Endothelial cell of umbilical vein (primary cell): ENCODE measurements at regions not wholly inside any gene's neighbourhood (a gene's known extent, or its start where the extent isn't known, plus 50 kb on each side); places are given as distances from the start of the nearest gene placed in this dataset.

Experiments
- CTCF ChIP-seq, 2 donors: IDR thresholded peaks; 1 replicate in 1 of 2; 2 replicates in 1 of 2; pipeline ENCODE4 v1.5.1; 2011; ENCODE audit warnings: low read length in 2 of 2, mild to moderate bottlenecking in 2 of 2, moderate library complexity in 2 of 2, control low read depth in 1 of 2, inconsistent platforms in 1 of 2, low read depth in 1 of 2; ENCODE audit not compliant: insufficient read depth in 1 of 2; ENCODE audit errors: extremely low read depth in 1 of 2
- EZH2 ChIP-seq: IDR thresholded peaks from 2 replicates; pipeline ENCODE4 v1.6.1; 2012; ENCODE audit warnings: borderline replicate concordance, low read depth, mild to moderate bottlenecking, moderate library complexity, low read length, inconsistent platforms; ENCODE audit not compliant: severe bottlenecking
- FOS ChIP-seq: IDR thresholded peaks from 2 replicates; pipeline ENCODE4 v1.6.1; 2011; ENCODE audit warnings: mild to moderate bottlenecking, low read length, moderate library complexity, borderline replicate concordance; ENCODE audit not compliant: insufficient read depth
- GATA2 ChIP-seq: IDR thresholded peaks from 2 replicates; pipeline ENCODE4 v1.7.0; 2011; ENCODE audit warnings: low read depth, mild to moderate bottlenecking, moderate library complexity, mixed read lengths, low read length; ENCODE audit not compliant: insufficient read length, insufficient read depth
- JUN ChIP-seq: IDR thresholded peaks from 2 replicates; pipeline ENCODE4 v1.6.1; 2011; ENCODE audit warnings: borderline replicate concordance, low read depth; ENCODE audit not compliant: insufficient read length, insufficient read depth
- MAX ChIP-seq: IDR thresholded peaks from 2 replicates; pipeline ENCODE4 v1.6.1; 2011; ENCODE audit not compliant: insufficient read depth, insufficient read length
- MYC ChIP-seq: IDR thresholded peaks from one replicate; pipeline ENCODE4 v1.6.1; 2011; ENCODE audit warnings: mild to moderate bottlenecking, low read depth, low read length
- POLR2A ChIP-seq: IDR thresholded peaks from 2 replicates; pipeline ENCODE4 v1.6.1; 2012; ENCODE audit warnings: low read depth, mild to moderate bottlenecking, control low read depth, low read length
- POLR2AphosphoS5 ChIP-seq: IDR thresholded peaks from 2 replicates; pipeline ENCODE4 v1.6.1; 2012; ENCODE audit warnings: low read depth, mild to moderate bottlenecking, control low read depth, low read length, moderate library complexity; ENCODE audit not compliant: insufficient read depth

- no peak for TF ChIP-seq CTCF (IDR thresholded peaks at IDR 0.05; ENCODE audit: extremely low read depth in 1 of 2, insufficient read depth in 1 of 2, low read depth in 1 of 2, low read length in 2 of 2)
- TF ChIP-seq EZH2: no peak
- no peak for TF ChIP-seq POLR2A
- no peak for TF ChIP-seq POLR2AphosphoS5
- no peak for TF ChIP-seq MAX
- TF ChIP-seq GATA2: no peak
- no peak for TF ChIP-seq MYC
- no peak for TF ChIP-seq FOS
- no peak for TF ChIP-seq JUN
Measured at GRCh38 chr12:124082012-124082411, 109.0 kb downstream of the ZNF664 start.
